Neuronal stem cell (in vitro differentiated cells): ENCODE measurements at regions not wholly inside any gene's neighbourhood (a gene's known extent, or its start where the extent isn't known, plus 50 kb on each side); places are given as distances from the start of the nearest gene placed in this dataset.

ENCODE experiments used
- DNase-seq: peaks from one replicate; pipeline ENCODE4 v3.0.0-alpha.2; 2013; ENCODE audit warnings: low spot score
- H2AFZ ChIP-seq: one replicate; pipeline ENCODE4 v1.6.1; 2013; ENCODE audit warnings: mild to moderate bottlenecking, low read length, inconsistent platforms
- H2AK5ac ChIP-seq: 2 replicates; pipeline ENCODE4 v1.6.1; 2013; ENCODE audit warnings: low read depth, mild to moderate bottlenecking, inconsistent platforms, low read length, moderate library complexity, mixed read lengths
- H2BK120ac ChIP-seq: 2 replicates; pipeline ENCODE4 v1.6.1; 2013; ENCODE audit warnings: low read depth, mild to moderate bottlenecking, inconsistent platforms, low read length, moderate library complexity, mixed read lengths
- H2BK12ac ChIP-seq: one replicate; pipeline ENCODE4 v1.6.1; 2013; ENCODE audit warnings: low read length, inconsistent platforms
- H2BK15ac ChIP-seq: 2 replicates; pipeline ENCODE4 v1.6.1; 2013; ENCODE audit warnings: mild to moderate bottlenecking, low read length, inconsistent platforms, mixed read lengths
- H2BK5ac ChIP-seq: one replicate; pipeline ENCODE4 v1.6.1; 2013; ENCODE audit warnings: inconsistent platforms, mild to moderate bottlenecking, low read length, moderate library complexity
- H3K14ac ChIP-seq: one replicate; pipeline ENCODE4 v1.6.1; 2013; ENCODE audit warnings: low read length, inconsistent platforms
- H3K18ac ChIP-seq: 2 replicates; pipeline ENCODE4 v1.6.1; 2013; ENCODE audit warnings: low read length, inconsistent platforms
- H3K23ac ChIP-seq: 2 replicates; pipeline ENCODE4 v1.6.1; 2013; ENCODE audit warnings: low read depth, mild to moderate bottlenecking, mixed read lengths, low read length, inconsistent platforms; ENCODE audit not compliant: poor library complexity
- H3K27ac ChIP-seq: replicated peaks from 3 replicates; pipeline ENCODE4 v1.5.1; 2013; ENCODE audit warnings: low read length, inconsistent platforms
- H3K27me3 ChIP-seq, 3 experiments: 2 replicates each; pipeline ENCODE4 v1.6.1; 2013; ENCODE audit warnings: low read length in 3 of 3, mild to moderate bottlenecking in 2 of 3, inconsistent platforms in 1 of 3, low read depth in 1 of 3, mixed read lengths in 1 of 3, moderate library complexity in 1 of 3; ENCODE audit not compliant: control insufficient read depth in 3 of 3, insufficient read depth in 3 of 3
- H3K36me3 ChIP-seq, 2 donors: replicated peaks in 1 of 2; 2 replicates each; pipeline ENCODE4 v1.6.1; 2013; ENCODE audit warnings: low read length in 2 of 2; ENCODE audit not compliant: control insufficient read depth in 2 of 2, insufficient read depth in 2 of 2
- H3K4ac ChIP-seq: 2 replicates; pipeline ENCODE4 v1.6.1; 2013; ENCODE audit warnings: inconsistent platforms, mild to moderate bottlenecking, low read length, moderate library complexity
- H3K4me1 ChIP-seq, 2 donors: 1 replicate in 1 of 2; 2 replicates in 1 of 2; pipeline ENCODE4 v1.6.1; 2013; ENCODE audit warnings: low read length in 2 of 2, low read depth in 1 of 2; ENCODE audit not compliant: control insufficient read depth in 2 of 2, insufficient read depth in 1 of 2
- H3K4me2 ChIP-seq: one replicate; pipeline ENCODE4 v1.6.1; 2013; ENCODE audit warnings: mild to moderate bottlenecking, low read length, inconsistent platforms; ENCODE audit not compliant: insufficient read depth, poor library complexity, severe bottlenecking
- H3K4me3 ChIP-seq, 2 donors: 2 replicates each; pipeline ENCODE4 v1.5.1; 2013; ENCODE audit warnings: low read length in 2 of 2, mild to moderate bottlenecking in 2 of 2, inconsistent platforms in 1 of 2, moderate library complexity in 1 of 2
- H3K79me1 ChIP-seq: one replicate; pipeline ENCODE4 v1.6.1; 2013; ENCODE audit warnings: low read depth, mild to moderate bottlenecking, inconsistent platforms, low read length, moderate library complexity
- H3K9ac ChIP-seq: one replicate; pipeline ENCODE4 v1.6.1; 2013; ENCODE audit warnings: mild to moderate bottlenecking, low read depth, low read length, inconsistent platforms; ENCODE audit not compliant: poor library complexity
- H3K9me3 ChIP-seq, 2 donors: replicated peaks in 1 of 2; 2 replicates each; pipeline versions ENCODE3 to v1.6.1; 2013; ENCODE audit warnings: low read length in 2 of 2, mild to moderate bottlenecking in 2 of 2, inconsistent platforms in 1 of 2, low read depth in 1 of 2, mixed read lengths in 1 of 2, moderate library complexity in 1 of 2; ENCODE audit not compliant: control insufficient read depth in 2 of 2, insufficient read depth in 1 of 2
- H4K8ac ChIP-seq: one replicate; pipeline ENCODE4 v1.6.1; 2013; ENCODE audit warnings: low read depth, mild to moderate bottlenecking, inconsistent platforms, low read length, moderate library complexity
- H4K91ac ChIP-seq: one replicate; pipeline ENCODE4 v1.6.1; 2013; ENCODE audit warnings: low read length, low read depth, mild to moderate bottlenecking, inconsistent platforms; ENCODE audit not compliant: poor library complexity
- WGBS, 2 donors: extraction: QIAGEN DNeasy Blood & Tissue Kit; methylation state at CpG; one replicate each; pipeline ENCODE4 v1.1.7; 2013; ENCODE audit warnings: missing lambda C conversion rate in 2 of 2, mixed read lengths in 1 of 2; ENCODE audit not compliant: insufficient read length in 2 of 2, insufficient replicate concordance in 1 of 2; ENCODE audit errors: extremely low coverage in 2 of 2; 5-methylcytosine and 5-hydroxymethylcytosine counted together

DNA sequence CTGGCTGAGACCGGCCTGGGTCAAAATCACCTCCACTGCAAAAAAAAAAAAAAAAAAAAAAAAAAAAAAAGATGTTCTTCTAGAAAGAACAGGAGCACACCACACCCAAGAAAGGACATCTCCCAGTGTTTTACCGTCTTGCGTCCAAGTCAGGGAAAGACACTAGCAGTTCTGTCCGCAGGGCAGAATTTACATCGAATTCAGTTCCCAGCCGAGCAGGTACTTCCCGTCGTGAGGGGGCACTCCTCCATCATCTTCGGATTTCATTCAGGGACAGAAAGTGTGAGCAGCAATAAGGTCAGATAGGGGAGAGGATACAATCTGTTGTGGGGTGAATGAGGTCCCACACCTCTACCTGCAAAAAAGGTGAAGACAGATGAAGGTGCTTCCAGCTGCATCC, 574.7 kb downstream of the KCNJ18 start:
- H3K27me3 ChIP-seq, result no peaks in the 10 kb centered on the region
- no peaks in the 10 kb centered on the region for H3K79me1 ChIP-seq
- no peaks in the 10 kb centered on the region for H3K36me3 ChIP-seq
- no peak overlapping the region for H3K18ac ChIP-seq
- no peak overlapping the region for H4K91ac ChIP-seq
- H3K4me1 ChIP-seq, result no peaks in the 10 kb centered on the region
- no peak overlapping the region for H3K4me3 ChIP-seq
- WGBS, 2 donors, result no CpG with 5 or more reads among the region's 9 CpGs
- no peak overlapping the region for H4K8ac ChIP-seq
- no peak overlapping the region for H3K27ac ChIP-seq
- peaks cover 0 to 28% of the 10 kb centered on the region in 2 donors for H3K9me3 ChIP-seq
- H2AK5ac ChIP-seq, result no peak overlapping the region
- no peak overlapping the region for H2BK5ac ChIP-seq
- no peak for DNase-seq
- no peak overlapping the region for H2BK12ac ChIP-seq
- no peak overlapping the region for H2AFZ ChIP-seq
- no peak overlapping the region for H3K4me2 ChIP-seq
- no peak overlapping the region for H2BK120ac ChIP-seq
- no peak overlapping the region for H3K23ac ChIP-seq
- no peak overlapping the region for H3K9ac ChIP-seq
- H3K14ac ChIP-seq, result no peak overlapping the region
- no peak overlapping the region for H3K4ac ChIP-seq
- H2BK15ac ChIP-seq, result no peak overlapping the region

DNA sequence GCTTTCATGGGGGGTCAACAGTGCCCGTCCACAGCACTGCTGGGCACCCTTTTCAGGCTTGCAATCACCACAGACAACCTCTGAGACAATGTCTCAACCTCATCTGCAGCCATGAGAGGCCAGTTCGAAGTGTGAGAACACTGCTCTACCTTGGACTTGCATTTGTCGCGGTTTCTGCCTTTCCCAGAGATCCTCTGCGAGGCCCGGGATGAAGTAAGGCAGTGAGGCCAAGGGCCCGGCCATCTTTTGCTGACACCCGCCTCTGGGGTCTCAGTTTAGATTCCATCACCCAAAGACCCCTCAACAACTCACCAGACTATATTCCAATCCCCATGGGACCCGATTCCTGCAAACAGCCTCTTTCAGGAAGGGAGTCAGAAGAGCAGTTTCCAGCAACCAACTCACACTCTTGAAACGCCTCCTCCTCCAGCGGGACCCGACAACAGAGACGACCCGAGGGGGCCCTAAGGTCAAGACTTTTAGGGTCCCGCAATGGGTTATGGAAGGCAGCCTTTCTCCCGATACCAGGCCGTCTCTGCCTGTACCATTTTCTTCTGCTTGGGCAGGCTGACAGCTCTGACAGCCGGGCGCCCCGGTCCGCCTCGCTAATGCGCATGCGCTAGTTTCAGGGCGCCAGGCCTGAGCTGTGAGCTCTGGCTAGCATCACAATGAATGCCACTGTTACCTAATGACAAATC, 576.0 kb downstream of the KCNJ18 start:
- Histone ChIP-seq H2BK12ac (no peak overlapping the region), H2BK5ac (no peak overlapping the region), H3K9me3 (peaks cover 0 to 32% of the 10 kb centered on the region in 2 donors), H2AK5ac (no peak overlapping the region), H3K4me3 (no peak overlapping the region), H2AFZ (no peak overlapping the region), H2BK15ac (no peak overlapping the region), H3K4me1 (no peaks in the 10 kb centered on the region), H3K23ac (no peak overlapping the region), H3K9ac (no peak overlapping the region), H3K27ac (no peak overlapping the region), H2BK120ac (no peak overlapping the region), H3K36me3 (no peaks in the 10 kb centered on the region), H3K4ac (no peak overlapping the region), H4K8ac (no peak overlapping the region), H3K79me1 (no peaks in the 10 kb centered on the region), H3K27me3 (no peaks in the 10 kb centered on the region), H3K14ac (no peak overlapping the region), H3K18ac (no peak overlapping the region), H4K91ac (no peak overlapping the region), H3K4me2 (no peak overlapping the region)
- WGBS, 2 donors, result no CpG with 5 or more reads among the region's 25 CpGs
- no peak for DNase-seq

DNA sequence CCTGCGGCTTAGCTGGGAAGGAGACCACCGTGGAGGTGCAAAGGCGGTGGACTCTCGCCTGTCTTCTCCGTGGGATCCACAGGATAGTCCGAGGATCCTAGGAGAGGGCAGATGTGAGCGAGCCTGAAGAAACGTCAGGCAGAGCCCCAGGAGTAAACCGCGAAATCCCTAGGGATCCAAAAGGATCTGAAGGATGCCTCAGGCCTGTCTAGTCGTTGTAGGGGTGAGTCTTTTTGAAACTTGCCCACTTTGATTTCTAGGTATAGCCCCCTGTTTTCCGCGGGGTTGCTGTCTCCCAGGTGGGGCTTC, 576.5 kb downstream of the KCNJ18 start:
- Histone ChIP-seq H4K91ac (no peak overlapping the region), H3K4me2 (no peak overlapping the region), H2AK5ac (no peak overlapping the region), H3K36me3 (no peaks in the 10 kb centered on the region), H3K27ac (no peak overlapping the region), H3K79me1 (no peaks in the 10 kb centered on the region), H3K14ac (no peak overlapping the region), H2BK15ac (no peak overlapping the region), H4K8ac (no peak overlapping the region), H3K4ac (no peak overlapping the region), H3K9me3 (peaks cover 0 to 33% of the 10 kb centered on the region in 2 donors), H2AFZ (no peak overlapping the region), H3K18ac (no peak overlapping the region), H3K27me3 (no peaks in the 10 kb centered on the region), H3K23ac (no peak overlapping the region), H3K4me3 (no peak overlapping the region), H2BK12ac (no peak overlapping the region), H3K9ac (no peak overlapping the region), H2BK5ac (no peak overlapping the region), H3K4me1 (no peaks in the 10 kb centered on the region), H2BK120ac (no peak overlapping the region)
- no peak for DNase-seq
- WGBS, 2 donors, result no CpG with 5 or more reads among the region's 13 CpGs

DNA sequence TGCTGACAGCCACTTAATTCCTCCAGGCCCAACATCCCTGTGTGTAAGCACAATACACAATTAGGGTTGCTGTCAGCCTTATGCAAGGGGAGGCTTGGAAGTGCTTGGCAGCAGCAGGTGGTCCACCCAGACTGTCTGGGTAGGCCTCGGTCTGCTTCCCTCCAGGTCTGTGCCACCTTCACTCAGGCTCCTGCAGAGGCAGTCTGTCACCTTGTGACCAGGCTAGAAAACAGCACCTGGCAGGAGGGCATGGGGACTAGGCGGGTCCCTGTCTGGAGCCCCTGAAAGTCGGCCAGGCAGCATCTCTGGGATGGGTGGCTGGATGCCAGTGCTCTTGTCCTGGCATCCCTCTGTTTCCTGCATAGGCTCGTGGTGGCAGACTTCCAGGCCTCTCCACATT, 578.1 kb downstream of the KCNJ18 start:
- Histone ChIP-seq H3K27me3 (no peaks in the 10 kb centered on the region), H2BK15ac (no peak overlapping the region), H3K14ac (no peak overlapping the region), H2BK12ac (no peak overlapping the region), H3K4ac (no peak overlapping the region), H3K79me1 (no peaks in the 10 kb centered on the region), H3K4me1 (no peaks in the 10 kb centered on the region), H2AFZ (no peak overlapping the region), H2BK120ac (no peak overlapping the region), H3K36me3 (no peaks in the 10 kb centered on the region), H3K4me2 (no peak overlapping the region), H3K27ac (no peak overlapping the region), H4K91ac (no peak overlapping the region), H3K9ac (no peak overlapping the region), H4K8ac (no peak overlapping the region), H3K4me3 (peak overlapping the region in 1 of 2 donors; percentile 66), H2BK5ac (no peak overlapping the region), H3K23ac (no peak overlapping the region), H2AK5ac (no peak overlapping the region), H3K18ac (no peak overlapping the region), H3K9me3 (peaks cover 0 to 31% of the 10 kb centered on the region in 2 donors)
- DNase-seq, result no peak
- WGBS, 2 donors, result no CpG with 5 or more reads among the region's 4 CpGs
